ENCODE measurements at regions not wholly inside any gene's neighbourhood (a gene's known extent, or its start where the extent isn't known, plus 50 kb on each side); places are given as distances from the start of the nearest gene placed in this dataset.

DNA sequence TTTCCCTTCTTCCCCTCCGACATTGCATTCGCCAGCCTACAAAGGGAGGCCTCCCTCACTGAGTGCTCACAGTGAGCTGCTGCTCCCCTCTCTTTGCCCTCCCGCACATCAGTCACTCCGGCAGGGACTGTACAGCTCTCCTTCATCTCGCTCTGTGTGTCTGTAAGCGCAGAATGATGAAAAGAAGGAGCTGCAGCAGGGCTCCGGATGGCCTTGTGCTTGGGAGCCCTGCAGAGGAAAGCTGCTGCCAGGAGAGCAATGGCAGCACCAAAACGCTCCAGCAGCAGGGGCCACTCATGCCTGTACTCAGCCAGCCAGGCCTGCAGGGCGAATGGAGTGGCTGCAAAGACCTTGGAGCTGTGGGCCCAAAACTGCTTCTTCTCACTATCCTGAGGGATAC lies 107.0 kb upstream of the NSMCE3 start:
- CTCF ChIA-PET: interaction anchor here (0.6 kb wide), 1 partner anchor 184 kb away, joined by 3 read pairs; no protein-coding TSS in a partner anchor

DNA sequence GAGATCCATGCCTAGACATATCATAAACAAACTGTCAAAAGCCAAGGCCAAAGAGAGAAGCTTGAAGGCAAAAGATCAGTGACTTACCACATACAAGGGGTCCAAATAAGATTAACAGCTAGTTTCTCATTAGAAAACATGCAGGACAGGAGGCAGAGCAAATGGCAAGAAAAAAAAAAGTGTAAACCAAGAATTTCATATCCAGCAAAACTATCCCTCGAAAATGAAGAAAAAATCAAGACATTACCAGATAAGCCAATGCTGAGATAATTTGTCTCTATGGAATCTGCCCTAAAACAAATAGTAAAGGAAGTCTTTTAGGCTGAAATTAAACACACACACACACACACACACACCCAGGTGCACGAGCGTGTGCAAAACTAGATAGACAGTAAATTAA lies 99.6 kb upstream of the NSMCE3 start:
- TF ChIP-seq, protein P1, sequence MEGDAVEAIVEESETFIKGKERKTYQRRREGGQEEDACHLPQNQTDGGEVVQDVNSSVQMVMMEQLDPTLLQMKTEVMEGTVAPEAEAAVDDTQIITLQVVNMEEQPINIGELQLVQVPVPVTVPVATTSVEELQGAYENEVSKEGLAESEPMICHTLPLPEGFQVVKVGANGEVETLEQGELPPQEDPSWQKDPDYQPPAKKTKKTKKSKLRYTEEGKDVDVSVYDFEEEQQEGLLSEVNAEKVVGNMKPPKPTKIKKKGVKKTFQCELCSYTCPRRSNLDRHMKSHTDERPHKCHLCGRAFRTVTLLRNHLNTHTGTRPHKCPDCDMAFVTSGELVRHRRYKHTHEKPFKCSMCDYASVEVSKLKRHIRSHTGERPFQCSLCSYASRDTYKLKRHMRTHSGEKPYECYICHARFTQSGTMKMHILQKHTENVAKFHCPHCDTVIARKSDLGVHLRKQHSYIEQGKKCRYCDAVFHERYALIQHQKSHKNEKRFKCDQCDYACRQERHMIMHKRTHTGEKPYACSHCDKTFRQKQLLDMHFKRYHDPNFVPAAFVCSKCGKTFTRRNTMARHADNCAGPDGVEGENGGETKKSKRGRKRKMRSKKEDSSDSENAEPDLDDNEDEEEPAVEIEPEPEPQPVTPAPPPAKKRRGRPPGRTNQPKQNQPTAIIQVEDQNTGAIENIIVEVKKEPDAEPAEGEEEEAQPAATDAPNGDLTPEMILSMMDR (IDR thresholded peaks at IDR 0.05; ENCODE audit: low read depth, low read length): no peak
- Histone ChIP-seq H3K27ac (ENCODE audit: low read depth, low read length) (no peak overlapping the region), H3K9me3 (ENCODE audit: control insufficient read depth, insufficient read depth, low read length) (no peaks in the 10 kb centered on the region), H3K4me3 (ENCODE audit: low read depth, low read length) (no peak overlapping the region), H3K27me3 (ENCODE audit: control insufficient read depth, insufficient read depth, low read length) (no peaks in the 10 kb centered on the region)
- CTCF ChIA-PET: interaction anchor here (0.9 kb wide), 1 partner anchor 229 kb away, joined by 3 read pairs; no protein-coding TSS in a partner anchor
- no peak for DNase-seq (ENCODE audit: low read depth, low spot score)
- POLR2A ChIA-PET: no interaction called here

More for the DNA sequence above, 107.0 kb upstream of the NSMCE3 start:
- H3K4me3 ChIP-seq (ENCODE audit: low read depth, low read length): no peak overlapping the region
- H3K9me3 ChIP-seq (ENCODE audit: control insufficient read depth, insufficient read depth, low read length): no peaks in the 10 kb centered on the region
- DNase-seq (ENCODE audit: low read depth, low spot score): no peak
- peaks cover 10% of the 10 kb centered on the region for H3K27me3 ChIP-seq (ENCODE audit: control insufficient read depth, insufficient read depth, low read length)
- TF ChIP-seq, protein P1 (IDR thresholded peaks at IDR 0.05; ENCODE audit: low read depth, low read length): no peak
- H3K27ac ChIP-seq (ENCODE audit: low read depth, low read length): no peak overlapping the region
- POLR2A ChIA-PET: no interaction called here

DNA sequence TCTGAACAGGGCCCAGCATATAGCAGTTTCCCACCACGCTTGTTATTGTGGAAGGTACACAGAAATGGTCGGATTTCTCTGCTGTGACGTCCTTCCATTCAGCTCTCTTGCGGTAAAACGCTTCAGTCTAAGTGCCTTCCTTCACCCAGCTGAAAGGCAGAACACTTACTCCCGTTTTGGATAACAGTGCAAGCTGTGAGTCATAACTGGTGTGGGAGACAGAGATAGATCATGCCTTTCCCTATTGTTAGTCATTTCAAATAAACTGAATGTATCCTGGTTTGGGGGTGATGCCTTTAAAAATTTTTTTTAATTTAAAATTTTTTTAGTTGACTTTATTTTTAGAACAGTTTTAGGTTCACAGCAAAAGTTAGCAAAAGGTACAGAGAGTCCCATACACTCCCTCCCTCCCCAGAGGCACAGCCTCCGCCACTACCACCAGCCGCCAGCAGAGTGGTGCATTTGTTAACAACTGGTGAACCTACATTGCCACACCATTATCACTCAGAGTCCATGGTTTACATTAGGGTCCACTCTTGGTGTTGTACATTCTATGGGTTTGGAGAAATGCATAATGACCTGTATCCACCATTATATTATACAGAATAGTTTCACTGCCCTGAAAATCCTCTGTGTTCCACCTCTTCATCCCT lies 94.9 kb upstream of the NSMCE3 start:
- DNase-seq (ENCODE audit: low read depth, low spot score): peak; percentile 65
- Histone ChIP-seq H3K27me3 (ENCODE audit: control insufficient read depth, insufficient read depth, low read length) (peaks cover 2% of the 10 kb centered on the region), H3K9me3 (ENCODE audit: control insufficient read depth, insufficient read depth, low read length) (no peaks in the 10 kb centered on the region), H3K27ac (ENCODE audit: low read depth, low read length) (no peak overlapping the region), H3K4me3 (ENCODE audit: low read depth, low read length) (no peak overlapping the region)
- ChIA-PET POLR2A (interaction anchor here (0.6 kb wide), 1 partner anchor 259 kb away, joined by 3 read pairs; no protein-coding TSS in a partner anchor), CTCF (interaction anchor here (1.0 kb wide), 1 partner anchor 9 kb away, joined by 3 read pairs; no protein-coding TSS in a partner anchor)
- TF ChIP-seq, protein P1 (IDR thresholded peaks at IDR 0.05; ENCODE audit: low read depth, low read length): peak; percentile 39; the same call in 1 of the 2 replicates

DNA sequence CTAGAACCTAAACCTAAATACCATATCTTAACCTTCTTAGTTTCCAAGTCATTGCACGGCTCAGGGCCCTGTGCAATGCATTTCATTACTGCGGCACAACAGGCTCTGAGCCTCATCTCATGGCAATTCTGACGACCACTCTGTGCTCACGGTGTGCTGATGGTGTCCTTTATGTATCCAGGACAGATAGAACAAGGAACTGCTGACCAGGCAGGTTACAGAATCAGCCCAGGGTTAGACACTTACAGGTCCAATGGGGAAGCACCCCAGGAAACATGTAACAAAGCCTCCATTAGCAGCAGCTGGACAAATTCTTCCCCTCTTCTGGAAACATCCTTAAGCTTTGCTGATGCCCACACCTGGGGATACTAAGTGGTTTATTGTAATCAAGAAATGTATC lies 91.9 kb upstream of the NSMCE3 start:
- CTCF ChIA-PET: interaction anchor here (1.1 kb wide), 1 partner anchor 49 kb away, joined by 7 read pairs; no protein-coding TSS in a partner anchor
- TF ChIP-seq, protein P1 (IDR thresholded peaks at IDR 0.05; ENCODE audit: low read depth, low read length): no peak

DNA sequence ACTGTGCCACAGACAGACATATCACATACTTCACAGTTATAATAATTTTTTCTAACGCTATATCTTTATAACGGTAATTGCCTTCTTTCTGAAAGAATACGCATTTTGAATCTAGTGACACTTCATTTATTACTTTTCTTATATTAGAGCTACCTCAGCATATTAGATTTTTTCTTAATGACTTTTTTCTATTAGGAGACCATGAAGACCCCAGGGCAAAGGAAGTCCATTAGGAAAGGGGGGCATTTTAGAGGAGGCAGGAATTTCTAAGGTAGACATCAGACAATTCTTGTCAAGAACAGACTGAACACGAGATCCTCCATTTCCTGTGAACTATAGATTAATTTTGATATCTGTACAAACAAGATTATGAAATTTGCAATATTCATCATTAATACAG lies 90.5 kb upstream of the NSMCE3 start:
- DNase-seq (ENCODE audit: low read depth, low spot score): no peak
- no peak overlapping the region for H3K27ac ChIP-seq (ENCODE audit: low read depth, low read length)
- H3K9me3 ChIP-seq (ENCODE audit: control insufficient read depth, insufficient read depth, low read length): no peaks in the 10 kb centered on the region
- POLR2A ChIA-PET: no interaction called here
- peaks cover 2% of the 10 kb centered on the region for H3K27me3 ChIP-seq (ENCODE audit: control insufficient read depth, insufficient read depth, low read length)
- TF ChIP-seq, protein P1 (IDR thresholded peaks at IDR 0.05; ENCODE audit: low read depth, low read length): no peak
- CTCF ChIA-PET: no interaction called here
- no peak overlapping the region for H3K4me3 ChIP-seq (ENCODE audit: low read depth, low read length)

More for the DNA sequence above, 91.9 kb upstream of the NSMCE3 start:
- Histone ChIP-seq H3K27me3 (ENCODE audit: control insufficient read depth, insufficient read depth, low read length) (peaks cover 2% of the 10 kb centered on the region), H3K4me3 (ENCODE audit: low read depth, low read length) (no peak overlapping the region), H3K9me3 (ENCODE audit: control insufficient read depth, insufficient read depth, low read length) (no peaks in the 10 kb centered on the region), H3K27ac (ENCODE audit: low read depth, low read length) (no peak overlapping the region)
- POLR2A ChIA-PET: no interaction called here
- no peak for DNase-seq (ENCODE audit: low read depth, low spot score)
